ENCODE measurements at regions not wholly inside any gene's neighbourhood (a gene's known extent, or its start where the extent isn't known, plus 50 kb on each side); places are given as distances from the start of the nearest gene placed in this dataset.

DNA sequence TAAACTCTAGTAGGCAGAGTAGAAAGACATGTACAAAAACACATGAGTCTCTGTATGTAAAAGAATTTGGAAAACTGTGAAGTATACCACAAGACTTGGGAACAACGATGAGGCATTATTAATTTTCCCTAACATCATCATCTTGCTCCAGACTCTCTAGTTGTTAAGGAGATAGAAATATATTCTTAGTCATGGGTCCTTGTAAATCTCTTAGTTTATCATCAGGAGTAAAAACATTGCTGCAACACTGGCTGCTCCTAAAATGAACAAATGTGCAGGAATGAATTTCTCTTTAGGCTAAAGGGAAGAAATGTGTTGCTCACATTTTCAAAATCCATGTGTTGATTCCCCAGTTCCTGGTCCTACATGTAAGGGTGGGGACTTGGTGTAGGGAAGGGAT is 384.6 kb downstream of the STIM2 start:
- Mint-ChIP-seq H3K27ac (no peak overlapping the region), H3K9me3 (peaks cover 3% of the 10 kb centered on the region), H3K36me3 (no peaks in the 10 kb centered on the region), H3K4me1 (no peaks in the 10 kb centered on the region), H3K4me3 (no peak overlapping the region)
- ATAC-seq, result no peak
- DNase-seq (ENCODE audit: low spot score in 2 of 2), result no peak

GRCh38 chr4:27248829-27249228 is 388.2 kb downstream of the STIM2 start:
- Mint-ChIP-seq H3K36me3 (no peaks in the 10 kb centered on the region), H3K4me3 (no peak overlapping the region), H3K9me3 (peaks cover 3% of the 10 kb centered on the region), H3K27ac (no peak overlapping the region), H3K4me1 (no peaks in the 10 kb centered on the region)
- ATAC-seq (no peak), DNase-seq (ENCODE audit: low spot score in 2 of 2) (no peak)

- Mint-ChIP-seq H3K4me1 (no peaks in the 10 kb centered on the region), H3K36me3 (no peaks in the 10 kb centered on the region), H3K27ac (no peak overlapping the region), H3K9me3 (peaks cover 5% of the 10 kb centered on the region), H3K4me3 (no peak overlapping the region)
- no peak for ATAC-seq
- DNase-seq (ENCODE audit: low spot score in 2 of 2), result no peak
Measured at GRCh38 chr4:27251771-27252170, 391.1 kb downstream of the STIM2 start.

DNA sequence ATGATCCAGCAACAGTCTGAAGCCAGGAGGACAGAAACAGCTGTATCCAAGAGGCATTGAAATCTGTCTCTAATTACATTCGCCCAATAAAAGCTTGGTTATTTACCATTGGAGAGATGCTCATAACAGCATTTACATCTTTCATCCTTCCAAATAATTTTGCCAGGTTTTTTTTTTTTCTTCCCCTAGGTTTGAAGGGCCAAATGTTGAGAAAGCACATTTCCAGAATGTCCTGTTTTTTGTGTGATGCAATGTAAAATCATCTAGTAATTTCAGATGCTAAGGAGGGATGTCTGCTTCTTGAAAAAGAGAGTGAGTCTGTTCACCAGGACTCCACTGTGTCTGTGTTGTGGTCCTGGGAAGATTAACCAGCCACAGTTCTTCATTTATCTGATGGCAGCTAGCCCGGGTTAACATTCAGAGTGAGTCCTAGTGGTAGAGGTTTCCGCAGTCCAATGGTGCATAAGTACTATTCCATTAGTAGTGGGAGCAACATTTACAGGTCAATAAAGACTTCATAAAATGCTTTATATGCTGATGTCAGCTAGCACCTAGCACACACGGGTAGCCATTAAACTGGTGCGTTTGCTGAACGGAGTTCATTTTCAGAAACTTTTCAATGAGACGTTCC is 406.8 kb downstream of the STIM2 start:
- Mint-ChIP-seq H3K4me1 (no peaks in the 10 kb centered on the region), H3K36me3 (no peaks in the 10 kb centered on the region), H3K9me3 (peaks cover 2% of the 10 kb centered on the region), H3K4me3 (no peak overlapping the region), H3K27ac (no peak overlapping the region)
- DNase-seq (ENCODE audit: low spot score in 2 of 2), result no peak
- ATAC-seq, result no peak

DNA sequence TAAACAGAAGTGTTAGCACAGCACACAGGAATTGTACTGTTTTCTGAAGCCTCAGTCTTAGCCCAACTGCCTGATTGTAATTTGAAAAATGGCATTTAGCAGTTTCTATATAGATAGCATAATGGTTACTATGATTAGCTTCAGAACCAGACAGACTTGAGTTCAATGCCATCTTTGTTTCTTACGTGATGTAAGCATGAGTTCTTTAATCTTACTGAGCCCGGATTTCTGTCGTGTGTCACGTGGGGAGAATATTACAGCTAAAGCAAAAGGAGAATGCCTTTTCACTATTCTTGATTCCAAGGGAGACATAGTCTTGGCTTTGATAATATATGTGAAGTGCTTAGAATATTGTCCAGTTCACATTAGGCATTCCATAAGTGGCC is 407.3 kb downstream of the STIM2 start:
- ATAC-seq (no peak), DNase-seq (ENCODE audit: low spot score in 2 of 2) (no peak)
- H3K4me1 Mint-ChIP-seq, result no peaks in the 10 kb centered on the region
- H3K27ac Mint-ChIP-seq, result no peak overlapping the region
- H3K9me3 Mint-ChIP-seq, result peaks cover 2% of the 10 kb centered on the region
- no peak overlapping the region for H3K4me3 Mint-ChIP-seq
- no peaks in the 10 kb centered on the region for H3K36me3 Mint-ChIP-seq

DNA sequence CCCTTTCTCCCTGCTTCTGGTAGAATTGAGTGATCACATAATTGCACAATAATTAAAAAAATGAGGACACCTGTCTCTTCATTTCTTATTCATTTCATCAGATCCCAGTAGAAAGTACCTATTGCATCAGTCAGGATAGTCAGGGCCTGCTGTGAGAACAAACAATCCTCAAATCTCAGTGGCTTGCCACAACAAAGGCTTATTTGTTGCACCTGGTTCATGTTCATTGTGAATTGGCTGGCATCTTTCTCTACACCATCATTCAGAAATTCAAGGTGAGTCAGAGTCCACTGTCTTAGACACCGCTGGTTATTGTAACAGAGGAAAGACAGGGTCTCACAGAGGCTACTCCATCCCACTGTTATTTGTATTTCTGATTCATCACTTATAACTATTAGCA is 409.8 kb downstream of the STIM2 start:
- H3K27ac Mint-ChIP-seq, result no peak overlapping the region
- no peaks in the 10 kb centered on the region for H3K36me3 Mint-ChIP-seq
- no peaks in the 10 kb centered on the region for H3K4me1 Mint-ChIP-seq
- H3K4me3 Mint-ChIP-seq, result no peak overlapping the region
- no peak for DNase-seq (ENCODE audit: low spot score in 2 of 2)
- ATAC-seq, result no peak
- peaks cover 2% of the 10 kb centered on the region for H3K9me3 Mint-ChIP-seq

GRCh38 chr4:27271555-27271954 is 410.9 kb downstream of the STIM2 start:
- no peaks in the 10 kb centered on the region for H3K36me3 Mint-ChIP-seq
- DNase-seq (ENCODE audit: low spot score in 2 of 2) (no peak), ATAC-seq (no peak)
- H3K4me3 Mint-ChIP-seq, result no peak overlapping the region
- no peaks in the 10 kb centered on the region for H3K4me1 Mint-ChIP-seq
- no peak overlapping the region for H3K27ac Mint-ChIP-seq
- H3K9me3 Mint-ChIP-seq, result peaks cover 2% of the 10 kb centered on the region

GRCh38 chr4:27272217-27272616 is 411.6 kb downstream of the STIM2 start:
- no peak overlapping the region for H3K4me3 Mint-ChIP-seq

DNA sequence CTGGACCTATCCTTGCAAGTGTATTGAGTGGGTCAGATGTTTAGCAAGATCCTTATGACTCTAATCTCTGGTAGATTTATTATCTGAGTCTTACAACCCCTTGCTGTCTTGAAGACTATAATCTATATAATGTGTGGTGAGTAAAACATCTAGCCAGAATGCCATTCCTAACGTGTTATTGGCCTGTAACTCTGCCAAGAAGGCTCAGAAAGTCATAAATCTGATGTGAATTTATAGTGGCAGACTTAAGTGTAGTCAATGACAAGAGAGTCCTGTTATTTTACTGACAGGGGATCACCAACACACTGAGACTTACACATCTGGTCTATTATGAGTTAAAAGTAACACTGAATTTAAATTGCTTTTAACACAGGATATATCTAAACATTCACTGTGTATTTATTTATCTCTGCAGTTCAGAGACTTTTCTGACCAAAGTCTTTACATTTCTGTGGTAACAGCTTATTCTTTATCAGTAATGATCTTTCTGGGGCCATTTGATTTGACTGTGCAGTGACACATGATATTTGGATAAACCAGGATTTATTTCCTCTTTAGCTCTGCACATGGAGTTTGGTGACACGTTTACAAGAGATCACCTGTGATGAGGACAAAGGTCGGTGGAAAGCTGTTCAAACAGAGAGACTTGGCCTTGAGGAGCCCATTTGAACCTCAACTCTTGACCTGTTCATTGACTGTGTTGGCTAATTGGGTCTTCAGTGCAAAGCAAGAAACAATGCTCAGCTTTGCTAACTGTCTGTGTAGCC is 415.8 kb downstream of the STIM2 start:
- H3K36me3 Mint-ChIP-seq, result no peaks in the 10 kb centered on the region
- peaks cover 2% of the 10 kb centered on the region for H3K9me3 Mint-ChIP-seq
- DNase-seq (ENCODE audit: low spot score in 2 of 2) (no peak), ATAC-seq (no peak)
- no peak overlapping the region for H3K27ac Mint-ChIP-seq
- H3K4me1 Mint-ChIP-seq, result no peaks in the 10 kb centered on the region
- H3K4me3 Mint-ChIP-seq, result no peak overlapping the region

More at GRCh38 chr4:27272217-27272616, 411.6 kb downstream of the STIM2 start:
- H3K9me3 Mint-ChIP-seq, result no peaks in the 10 kb centered on the region
- ATAC-seq (no peak), DNase-seq (ENCODE audit: low spot score in 2 of 2) (no peak)
- no peaks in the 10 kb centered on the region for H3K4me1 Mint-ChIP-seq
- H3K36me3 Mint-ChIP-seq, result no peaks in the 10 kb centered on the region
- H3K27ac Mint-ChIP-seq, result no peak overlapping the region

GRCh38 chr4:27278615-27279375 is 418.2 kb downstream of the STIM2 start:
- no peaks in the 10 kb centered on the region for H3K36me3 Mint-ChIP-seq
- DNase-seq (ENCODE audit: low spot score in 2 of 2) (no peak), ATAC-seq (no peak)
- no peak overlapping the region for H3K27ac Mint-ChIP-seq
- H3K4me3 Mint-ChIP-seq, result no peak overlapping the region
- H3K9me3 Mint-ChIP-seq, result peaks cover 5% of the 10 kb centered on the region
- no peaks in the 10 kb centered on the region for H3K4me1 Mint-ChIP-seq

DNA sequence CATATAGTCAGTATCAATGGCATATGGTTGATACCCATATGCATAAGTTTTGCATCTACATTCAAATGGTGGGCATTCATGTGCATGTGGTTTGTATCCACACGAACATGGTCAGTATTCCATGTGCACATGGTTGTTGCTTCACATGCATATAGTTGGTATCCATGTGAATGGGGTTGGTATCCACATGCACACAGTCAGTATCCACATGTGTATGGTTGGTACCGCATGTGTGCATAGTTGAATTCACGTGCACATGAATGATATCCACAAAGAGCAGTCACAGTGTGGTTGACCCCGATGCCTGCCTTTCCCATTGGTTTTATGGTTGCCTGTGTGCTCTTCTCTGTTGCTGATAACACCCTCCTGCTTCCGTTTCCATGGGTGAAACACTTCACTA is 427.9 kb downstream of the STIM2 start:
- ATAC-seq, result no peak
- Mint-ChIP-seq H3K4me1 (no peaks in the 10 kb centered on the region), H3K27ac (no peak overlapping the region), H3K9me3 (peaks cover 6% of the 10 kb centered on the region), H3K4me3 (no peak overlapping the region), H3K36me3 (no peaks in the 10 kb centered on the region)
- DNase-seq (ENCODE audit: low spot score in 2 of 2), result no peak

GRCh38 chr4:27289704-27290103 is 429.1 kb downstream of the STIM2 start:
- Mint-ChIP-seq H3K27ac (no peak overlapping the region), H3K36me3 (no peaks in the 10 kb centered on the region), H3K4me3 (no peak overlapping the region), H3K9me3 (peaks cover 6% of the 10 kb centered on the region), H3K4me1 (no peaks in the 10 kb centered on the region)
- DNase-seq (ENCODE audit: low spot score in 2 of 2), result no peak
- no peak for ATAC-seq

DNA sequence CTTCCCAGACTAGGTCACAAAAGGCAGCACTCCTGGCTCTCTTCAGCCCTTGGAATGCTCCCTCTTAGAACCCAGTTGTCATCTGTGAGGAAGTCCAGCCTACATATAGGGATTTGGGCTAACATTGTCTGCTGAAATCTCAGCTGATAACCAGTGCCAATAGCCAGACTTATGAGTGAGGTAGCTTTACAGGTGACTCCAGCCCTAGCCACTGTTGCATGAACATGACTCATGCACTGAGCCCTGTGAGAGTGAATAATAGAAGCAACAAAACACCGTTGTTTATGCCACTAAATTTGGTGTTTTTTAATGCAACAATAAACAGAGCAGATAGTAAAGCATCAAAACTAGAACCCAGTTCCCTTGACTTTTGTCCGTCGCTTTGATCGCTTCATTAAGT is 433.2 kb downstream of the STIM2 start:
- no peak overlapping the region for H3K4me3 Mint-ChIP-seq
- DNase-seq (ENCODE audit: low spot score in 2 of 2), result no peak
- H3K36me3 Mint-ChIP-seq, result no peaks in the 10 kb centered on the region

DNA sequence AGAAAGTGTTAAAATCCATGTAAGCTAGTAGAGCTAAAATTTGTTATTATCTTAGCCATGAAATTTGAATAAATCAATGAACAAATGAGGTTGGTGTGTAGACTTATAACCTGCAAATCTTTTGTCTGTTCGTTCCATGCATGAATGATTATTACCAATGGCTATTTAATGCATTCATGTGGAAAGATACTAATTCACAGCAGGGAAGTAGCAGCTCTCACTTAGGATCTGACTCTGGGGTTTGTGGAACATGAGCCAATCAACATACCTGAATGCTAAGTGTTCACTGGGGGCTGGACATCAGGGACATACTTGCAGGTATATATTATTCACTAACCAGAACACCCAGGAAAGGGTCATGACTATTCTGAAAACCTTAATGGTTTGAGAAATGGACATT is 444.1 kb downstream of the STIM2 start:
- peaks cover 9% of the 10 kb centered on the region for H3K9me3 Mint-ChIP-seq
- no peak overlapping the region for H3K4me3 Mint-ChIP-seq
- no peaks in the 10 kb centered on the region for H3K4me1 Mint-ChIP-seq
- ATAC-seq (no peak), DNase-seq (ENCODE audit: low spot score in 2 of 2) (no peak)
- H3K27ac Mint-ChIP-seq, result no peak overlapping the region
- no peaks in the 10 kb centered on the region for H3K36me3 Mint-ChIP-seq

More for the DNA sequence above, 433.2 kb downstream of the STIM2 start:
- no peak for ATAC-seq
- Mint-ChIP-seq H3K4me1 (no peaks in the 10 kb centered on the region), H3K9me3 (peaks cover 4% of the 10 kb centered on the region), H3K27ac (no peak overlapping the region)

- no peak overlapping the region for H3K27ac Mint-ChIP-seq
- no peaks in the 10 kb centered on the region for H3K36me3 Mint-ChIP-seq
- peaks cover 9% of the 10 kb centered on the region for H3K9me3 Mint-ChIP-seq
- DNase-seq (ENCODE audit: low spot score in 2 of 2) (no peak), ATAC-seq (no peak)
- no peaks in the 10 kb centered on the region for H3K4me1 Mint-ChIP-seq
- H3K4me3 Mint-ChIP-seq, result no peak overlapping the region
Measured at GRCh38 chr4:27305246-27305645, 444.6 kb downstream of the STIM2 start.

GRCh38 chr4:27308379-27308778 is 447.7 kb downstream of the STIM2 start:
- H3K27ac Mint-ChIP-seq, result no peak overlapping the region
- DNase-seq (ENCODE audit: low spot score in 2 of 2) (no peak), ATAC-seq (no peak)
- no peaks in the 10 kb centered on the region for H3K4me1 Mint-ChIP-seq
- no peaks in the 10 kb centered on the region for H3K36me3 Mint-ChIP-seq
- H3K9me3 Mint-ChIP-seq, result peaks cover 2% of the 10 kb centered on the region
- no peak overlapping the region for H3K4me3 Mint-ChIP-seq
